HCT116 (cell line): ENCODE measurements at regions not wholly inside any gene's neighbourhood (a gene's known extent, or its start where the extent isn't known, plus 50 kb on each side); places are given as distances from the start of the nearest gene placed in this dataset.

Source experiments
- ATAC-seq: fragments of 200-7000 bp; cut with Tn5 transposase; 2 replicates; pipeline ENCODE4 v1.9.1; 2020; ENCODE audit warnings: mild to moderate bottlenecking, moderate library complexity
- BruUV-seq: library from RNA; stranded (reverse); fragments of 400-500 nt; replicated peaks from 2 replicates; lab custom pipeline; 2021; lab: Mats Ljungman, UMichigan
- CTCF ChIA-PET: fragments of 300-600 bp; sonication (Branson Sonifier 250); formaldehyde crosslinking; loops from one replicate; lab custom pipeline; 2021; ENCODE audit warnings: antibody characterized with exemption; lab: Charles Lee
- POLR2A ChIA-PET: fragments of 300-600, 350-600 bp; sonication (Branson Sonifier 250); formaldehyde crosslinking; loops from one replicate; lab custom pipeline; 2021; ENCODE audit warnings: antibody characterized with exemption; lab: Charles Lee
- RAD21 ChIA-PET, 2 experiments: fragments of 300-600 bp; sonication (Branson Sonifier 250); formaldehyde crosslinking; loops; one replicate each; lab custom pipeline; 2023; ENCODE audit warnings: low total read pairs in 2 of 2; ENCODE audit not compliant: uncharacterized antibody in 2 of 2, unreplicated experiment in 2 of 2, low non-redundant PET in 1 of 2; lab: Charles Lee
- DNase-seq: peaks from one replicate; pipeline ENCODE4 v3.0.0-alpha.2; 2010; ENCODE audit warnings: low read depth, low spot score
- H2AFZ ChIP-seq: fragments of 200-600 bp; shearing (Covaris generic), sonication (generic); 2 replicates; pipeline ENCODE4 v1.6.1; 2017; ENCODE audit warnings: low read depth, mixed run types, mixed read lengths, antibody characterized with exemption, low read length; ENCODE audit not compliant: poor library complexity, severe bottlenecking
- H3K27ac ChIP-seq: 2 replicates; pipeline ENCODE4 v1.5.1; 2012; ENCODE audit warnings: low read depth, low read length
- H3K27me3 ChIP-seq: fragments of 200-600 bp; sonication (generic); 2 replicates; pipeline ENCODE4 v1.6.1; 2016; ENCODE audit warnings: mixed run types, low read length, mixed read lengths; ENCODE audit not compliant: insufficient read depth
- H3K36me3 ChIP-seq, 2 experiments: fragments of 200-500 bp in 1 of 2; fragments of 200-600 bp in 1 of 2; sonication (Bioruptor generic) in 1 of 2; sonication (generic) in 1 of 2; 2 replicates each; pipeline versions ENCODE4 v1.5.1 to v1.6.1; 2014 to 2016; ENCODE audit warnings: low read length in 2 of 2, inconsistent platforms in 1 of 2, mixed read lengths in 1 of 2, mixed run types in 1 of 2; ENCODE audit not compliant: insufficient read depth in 2 of 2, control insufficient read depth in 1 of 2
- H3K4me1 ChIP-seq, 2 experiments: fragments of 200-600 bp in 1 of 2; sonication (generic) in 1 of 2; 2 replicates each; pipeline versions ENCODE4 v1.5.1 to v1.6.1; 2012 to 2017; ENCODE audit warnings: low read length in 2 of 2, inconsistent platforms in 1 of 2, mild to moderate bottlenecking in 1 of 2, mixed read lengths in 1 of 2, mixed run types in 1 of 2, moderate library complexity in 1 of 2; ENCODE audit not compliant: insufficient read depth in 2 of 2, control insufficient read depth in 1 of 2
- H3K4me2 ChIP-seq: fragments of 200-600 bp; sonication (generic); 2 replicates; pipeline ENCODE4 v1.6.1; 2017; ENCODE audit warnings: mixed run types, low read length, mixed read lengths
- H3K4me3 ChIP-seq, 2 experiments: fragments of 200-600 bp in 1 of 2; sonication (generic) in 1 of 2; replicated peaks in 1 of 2; 2 replicates each; pipeline ENCODE4 v1.5.1; 2011 to 2016; ENCODE audit warnings: low read length in 2 of 2, control low read depth in 1 of 2, low read depth in 1 of 2, mild to moderate bottlenecking in 1 of 2, mixed read lengths in 1 of 2, mixed run types in 1 of 2
- H3K79me2 ChIP-seq: fragments of 200-600 bp; sonication (generic); 2 replicates; pipeline ENCODE4 v1.6.1; 2017; ENCODE audit warnings: mild to moderate bottlenecking, mixed run types, low read length, moderate library complexity, mixed read lengths; ENCODE audit not compliant: insufficient read depth
- H3K9ac ChIP-seq: fragments of 200-600 bp; sonication (generic); 2 replicates; pipeline ENCODE4 v1.6.1; 2016; ENCODE audit warnings: low read length, mixed read lengths
- H3K9me2 ChIP-seq: fragments of 200-600 bp; sonication (generic), shearing (Covaris generic); 2 replicates; pipeline ENCODE4 v1.6.1; 2017; ENCODE audit warnings: mixed run types, mild to moderate bottlenecking, moderate library complexity; ENCODE audit not compliant: insufficient read depth
- H3K9me3 ChIP-seq, 2 experiments: fragments of 200-500 bp in 1 of 2; fragments of 200-600 bp in 1 of 2; sonication (Bioruptor generic) in 1 of 2; sonication (generic) in 1 of 2; 2 replicates each; pipeline ENCODE4 v1.6.1; 2014 to 2017; ENCODE audit warnings: low read length in 2 of 2, mixed read lengths in 2 of 2, inconsistent platforms in 1 of 2, low read depth in 1 of 2, mild to moderate bottlenecking in 1 of 2, mixed run types in 1 of 2, moderate library complexity in 1 of 2; ENCODE audit not compliant: control insufficient read depth in 1 of 2, insufficient read depth in 1 of 2
- H4K20me1 ChIP-seq: fragments of 200-600 bp; sonication (generic), shearing (Covaris generic); 2 replicates; pipeline ENCODE4 v1.6.1; 2017; ENCODE audit warnings: mixed run types, mild to moderate bottlenecking, moderate library complexity; ENCODE audit not compliant: insufficient read depth
- EGR1 ChIP-seq: IDR thresholded peaks from 2 replicates; pipeline ENCODE4 v1.6.1; 2012; ENCODE audit warnings: low read depth
- ELF1 ChIP-seq: IDR thresholded peaks from 2 replicates; pipeline ENCODE4 v1.6.1; 2012; ENCODE audit warnings: low read depth, borderline replicate concordance
- EZH2 ChIP-seq: fragments of 200-600 bp; sonication (generic); IDR thresholded peaks from 2 replicates; pipeline ENCODE4 v1.6.1; 2017; ENCODE audit warnings: antibody characterized with exemption, mixed run types
- JUND ChIP-seq: IDR thresholded peaks from 2 replicates; pipeline ENCODE4 v1.6.1; 2012
- POLR2A ChIP-seq: IDR thresholded peaks from 2 replicates; pipeline ENCODE4 v1.7.0; 2011; ENCODE audit warnings: borderline replicate concordance; ENCODE audit not compliant: insufficient read depth, insufficient read length; ENCODE audit errors: extremely low read depth
- POLR2AphosphoS5 ChIP-seq: IDR thresholded peaks from 2 replicates; pipeline ENCODE4 v1.6.1; 2011; ENCODE audit warnings: mild to moderate bottlenecking, low read depth, low read length, moderate library complexity
- SP1 ChIP-seq: IDR thresholded peaks from 2 replicates; pipeline ENCODE4 v1.6.1; 2012; ENCODE audit warnings: low read depth
- SRF ChIP-seq: IDR thresholded peaks from 2 replicates; pipeline ENCODE4 v1.6.1; 2012; ENCODE audit warnings: low read depth
- ZFX ChIP-seq: fragments of 450-650 bp; IDR thresholded peaks from 2 replicates; pipeline ENCODE4 v1.6.1; 2017
- intact Hi-C: fragments of 100-400 bp; cut with micrococcal nuclease; formaldehyde crosslinking; loops from 2 replicates; pipeline ENCODE4 v1.10.0; 2022
- TF ChIP-seq, protein P1 (sequence below): IDR thresholded peaks from 2 replicates; pipeline ENCODE4 v1.6.1; 2011; ENCODE audit warnings: mild to moderate bottlenecking, low read length, moderate library complexity; ENCODE audit not compliant: insufficient replicate concordance; ENCODE audit errors: extremely low read depth
- TF ChIP-seq, protein P2 (sequence below): IDR thresholded peaks from 2 replicates; pipeline ENCODE4 v1.6.1; 2012
- TF ChIP-seq, protein P3 (sequence below): IDR thresholded peaks from 2 replicates; pipeline ENCODE4 v1.6.1; 2012

DNA sequence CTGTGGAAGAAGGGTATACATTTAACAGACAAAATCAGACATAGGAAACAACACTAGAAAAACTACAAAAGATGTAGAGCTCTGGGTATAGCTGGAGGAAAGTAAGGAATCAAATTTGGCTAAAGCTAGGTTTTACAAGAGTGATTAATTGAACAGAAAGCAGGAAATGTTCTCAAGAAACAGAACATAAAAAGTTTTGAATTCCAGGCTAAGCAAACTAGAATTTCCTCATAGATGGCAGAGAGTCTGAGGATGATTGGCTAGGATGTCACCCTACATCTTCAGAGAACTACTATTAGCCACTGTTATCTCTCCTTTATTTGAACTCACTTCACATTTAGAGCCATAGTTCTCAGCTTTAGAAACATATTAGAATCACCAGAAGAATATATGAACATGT, 502.1 kb upstream of the PAPPA start (continued):
- TF ChIP-seq, protein P1, sequence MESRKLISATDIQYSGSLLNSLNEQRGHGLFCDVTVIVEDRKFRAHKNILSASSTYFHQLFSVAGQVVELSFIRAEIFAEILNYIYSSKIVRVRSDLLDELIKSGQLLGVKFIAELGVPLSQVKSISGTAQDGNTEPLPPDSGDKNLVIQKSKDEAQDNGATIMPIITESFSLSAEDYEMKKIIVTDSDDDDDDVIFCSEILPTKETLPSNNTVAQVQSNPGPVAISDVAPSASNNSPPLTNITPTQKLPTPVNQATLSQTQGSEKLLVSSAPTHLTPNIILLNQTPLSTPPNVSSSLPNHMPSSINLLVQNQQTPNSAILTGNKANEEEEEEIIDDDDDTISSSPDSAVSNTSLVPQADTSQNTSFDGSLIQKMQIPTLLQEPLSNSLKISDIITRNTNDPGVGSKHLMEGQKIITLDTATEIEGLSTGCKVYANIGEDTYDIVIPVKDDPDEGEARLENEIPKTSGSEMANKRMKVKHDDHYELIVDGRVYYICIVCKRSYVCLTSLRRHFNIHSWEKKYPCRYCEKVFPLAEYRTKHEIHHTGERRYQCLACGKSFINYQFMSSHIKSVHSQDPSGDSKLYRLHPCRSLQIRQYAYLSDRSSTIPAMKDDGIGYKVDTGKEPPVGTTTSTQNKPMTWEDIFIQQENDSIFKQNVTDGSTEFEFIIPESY, result no peak
- TF ChIP-seq ZFX (no peak), SRF (no peak), ELF1 (no peak), EZH2 (no peak), SP1 (no peak), POLR2A (no peak)
- TF ChIP-seq, protein P2, sequence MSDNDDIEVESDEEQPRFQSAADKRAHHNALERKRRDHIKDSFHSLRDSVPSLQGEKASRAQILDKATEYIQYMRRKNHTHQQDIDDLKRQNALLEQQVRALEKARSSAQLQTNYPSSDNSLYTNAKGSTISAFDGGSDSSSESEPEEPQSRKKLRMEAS, result no peak
- TF ChIP-seq, protein P3, sequence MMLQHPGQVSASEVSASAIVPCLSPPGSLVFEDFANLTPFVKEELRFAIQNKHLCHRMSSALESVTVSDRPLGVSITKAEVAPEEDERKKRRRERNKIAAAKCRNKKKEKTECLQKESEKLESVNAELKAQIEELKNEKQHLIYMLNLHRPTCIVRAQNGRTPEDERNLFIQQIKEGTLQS, result no peak

DNA sequence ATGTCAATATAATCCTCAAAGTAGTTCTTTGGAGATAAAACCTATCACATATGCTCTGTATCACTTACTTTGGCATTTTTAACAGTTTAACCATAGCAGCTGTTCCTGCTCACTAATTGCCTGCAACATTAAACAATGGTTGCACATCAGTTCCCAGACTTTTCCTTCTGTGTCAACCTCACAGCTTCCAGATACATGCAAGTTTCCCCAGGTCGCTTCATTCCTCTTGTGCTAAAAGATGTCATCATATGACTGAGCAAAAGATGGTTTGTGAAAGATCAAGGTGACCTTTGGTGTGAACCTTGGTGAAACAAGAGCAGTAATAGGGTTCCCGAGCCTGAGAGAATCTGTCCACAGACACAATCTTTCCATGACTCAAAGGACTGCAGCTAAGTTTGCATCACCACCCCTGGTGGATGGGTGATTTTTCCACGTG, 500.4 kb upstream of the PAPPA start:
- BruUV-seq, result no TSS peak
- Histone ChIP-seq H3K27me3 (peaks cover 34% of the 10 kb centered on the region; the same call in 1 of the 2 replicates), H3K4me2 (no peak overlapping the region), H3K27ac (no peak overlapping the region), H3K4me3 (no peak overlapping the region), H3K9me2 (no peaks in the 10 kb centered on the region), H3K9me3 (no peaks in the 10 kb centered on the region), H2AFZ (no peak overlapping the region), H3K4me1 (no peaks in the 10 kb centered on the region), H4K20me1 (no peaks in the 10 kb centered on the region), H3K79me2 (no peaks in the 10 kb centered on the region), H3K9ac (no peak overlapping the region), H3K36me3 (no peaks in the 10 kb centered on the region)
- RAD21 ChIA-PET, result no interaction called here
- TF ChIP-seq POLR2AphosphoS5 (no peak), ZFX (no peak), EGR1 (no peak), JUND (no peak)
- DNase-seq, result no peak
- CTCF ChIA-PET, result no interaction called here
- ATAC-seq, result no peak
- POLR2A ChIA-PET, result no interaction called here
- intact Hi-C loops, result no loop called here
